Stimulated activated memory B cell treated with anti-CD40 and anti-IgM and Interleukin-4, amounts not matched to agents 10 μg/mL and 1 μg/mL and 100 μg/mL, for 72 hours (primary cell): ENCODE measurements at regions not wholly inside any gene's neighbourhood (a gene's known extent, or its start where the extent isn't known, plus 50 kb on each side); places are given as distances from the start of the nearest gene placed in this dataset.
"Not testable (repeated sequence)": the region's sequence is repeated elsewhere in the genome, so short reads cannot be mapped to it uniquely, and the experiment has no call there.

Source experiments
- ATAC-seq: fragments of 150-1000 bp; cut with Tn5 transposase; 2 replicates; pipeline ENCODE4 v1.10.0; 2021
- H3K27ac Mint-ChIP-seq: one replicate; pipeline ENCODE4 v1.8.0; 2022; ENCODE audit warnings: mild to moderate bottlenecking, mixed read lengths
- H3K27me3 Mint-ChIP-seq: one replicate; pipeline ENCODE4 v1.8.0; 2022; ENCODE audit warnings: mixed read lengths
- H3K36me3 Mint-ChIP-seq: one replicate; pipeline ENCODE4 v1.8.0; 2022; ENCODE audit warnings: mixed read lengths
- H3K4me1 Mint-ChIP-seq: one replicate; pipeline ENCODE4 v1.8.0; 2022; ENCODE audit warnings: mixed read lengths
- H3K4me3 Mint-ChIP-seq: one replicate; pipeline ENCODE4 v1.8.0; 2022; ENCODE audit warnings: mild to moderate bottlenecking, moderate library complexity, mixed read lengths
- H3K9me3 Mint-ChIP-seq: one replicate; pipeline ENCODE4 v1.8.0; 2022; ENCODE audit warnings: mixed read lengths

DNA sequence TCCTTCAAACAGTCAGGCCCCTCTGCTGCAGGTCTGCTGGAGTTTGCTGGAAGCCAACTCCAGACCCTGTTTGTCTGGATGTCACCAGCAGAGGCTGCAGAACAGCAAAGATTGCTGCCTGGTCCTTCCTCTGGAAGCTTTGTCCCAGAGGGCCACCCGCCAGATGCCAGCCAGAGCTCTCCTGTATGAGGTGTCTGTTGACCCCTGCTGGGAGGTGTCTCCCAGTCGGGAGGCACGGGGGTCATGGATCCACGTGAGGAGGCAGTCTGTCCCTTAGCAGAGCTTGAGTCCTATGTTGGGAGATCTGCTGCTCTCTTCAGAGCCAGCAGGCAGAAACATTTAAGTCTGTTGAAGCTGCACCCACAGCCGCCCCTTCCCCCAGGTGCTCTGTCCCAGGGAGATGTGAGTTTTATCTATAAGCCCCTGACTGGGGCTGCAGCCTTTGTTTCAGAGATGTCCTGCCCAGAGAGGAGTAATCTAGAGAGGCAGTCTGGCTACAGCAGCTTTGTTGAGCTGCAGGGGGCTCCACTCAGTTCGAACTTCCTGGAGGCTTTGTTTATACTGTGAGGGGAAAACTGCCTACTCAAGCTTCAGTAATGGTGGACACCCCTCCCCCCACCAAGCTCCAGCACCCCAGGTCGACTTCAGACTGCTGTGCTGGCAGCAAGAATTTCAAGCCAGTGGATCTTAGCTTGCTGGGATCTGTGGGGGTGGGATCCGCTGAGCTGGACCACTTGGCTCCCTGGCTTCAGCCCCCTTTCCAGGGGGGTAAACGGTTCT is 72.1 kb downstream of the OGFRL1 start:
- ATAC-seq, H3K36me3 Mint-ChIP-seq, H3K4me1 Mint-ChIP-seq, H3K27ac Mint-ChIP-seq, H3K4me3 Mint-ChIP-seq, H3K9me3 Mint-ChIP-seq: not testable (repeated sequence)
- H3K27me3 Mint-ChIP-seq: peaks cover 14% of the 10 kb centered on the region

DNA sequence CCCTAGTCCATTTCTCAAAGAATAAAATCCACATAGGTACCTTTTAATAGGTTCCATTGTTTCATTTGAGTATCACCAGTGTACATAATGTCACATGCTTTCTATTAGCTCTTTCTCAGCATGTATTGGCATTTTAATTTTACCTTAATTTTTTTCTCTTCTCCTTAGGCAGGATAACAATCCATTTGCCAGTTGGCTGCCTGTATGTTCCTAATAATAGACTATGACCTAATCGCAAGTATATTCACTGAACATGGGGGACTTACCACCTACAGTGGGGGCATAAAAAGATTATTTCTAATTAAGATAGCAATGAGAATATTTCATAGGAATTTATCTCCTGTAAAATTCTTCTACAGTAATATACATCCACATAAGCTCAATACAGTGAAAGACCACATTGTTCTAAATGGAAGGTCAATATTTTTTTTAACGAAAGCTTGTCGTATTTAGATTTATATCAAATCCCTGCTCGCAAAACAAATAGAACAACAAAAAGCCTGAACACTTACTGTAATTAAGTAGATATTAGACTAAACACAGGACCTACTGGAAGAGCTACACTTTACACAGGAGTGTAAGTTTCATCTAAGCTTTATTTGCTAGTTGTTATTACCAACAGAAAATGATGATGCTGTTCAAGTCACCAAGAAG is 76.4 kb downstream of the OGFRL1 start:
- Mint-ChIP-seq H3K36me3 (no peaks in the 10 kb centered on the region), H3K27me3 (peaks cover under 1% of the 10 kb centered on the region), H3K27ac (no peak overlapping the region), H3K4me3 (no peak overlapping the region), H3K9me3 (peaks cover 3% of the 10 kb centered on the region), H3K4me1 (peaks cover 20% of the 10 kb centered on the region)
- no peak for ATAC-seq

DNA sequence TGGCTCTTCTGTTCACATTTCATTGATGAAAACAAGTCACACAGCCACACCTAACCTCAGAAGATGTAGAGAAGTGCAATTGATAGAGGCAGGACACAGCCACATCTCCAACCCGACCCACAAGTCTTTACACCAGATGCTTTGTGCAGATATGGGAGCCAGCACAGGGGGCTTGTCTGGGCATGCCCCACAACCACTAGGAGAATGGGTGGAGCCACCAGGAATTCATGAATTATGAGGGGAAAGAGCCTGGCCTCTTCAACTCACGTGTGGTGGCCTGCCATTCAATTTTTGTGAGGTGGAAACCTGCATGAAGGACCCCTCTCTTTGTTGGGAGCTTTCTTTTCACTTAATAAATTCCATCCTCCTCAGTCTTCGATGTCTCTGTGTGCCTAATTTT is 79.1 kb downstream of the OGFRL1 start:
- H3K4me1 Mint-ChIP-seq: peaks cover 20% of the 10 kb centered on the region
- H3K9me3 Mint-ChIP-seq: peaks cover under 1% of the 10 kb centered on the region
- H3K27ac Mint-ChIP-seq: no peak overlapping the region
- ATAC-seq: no peak
- H3K27me3 Mint-ChIP-seq: no peaks in the 10 kb centered on the region
- no peaks in the 10 kb centered on the region for H3K36me3 Mint-ChIP-seq
- H3K4me3 Mint-ChIP-seq: no peak overlapping the region

DNA sequence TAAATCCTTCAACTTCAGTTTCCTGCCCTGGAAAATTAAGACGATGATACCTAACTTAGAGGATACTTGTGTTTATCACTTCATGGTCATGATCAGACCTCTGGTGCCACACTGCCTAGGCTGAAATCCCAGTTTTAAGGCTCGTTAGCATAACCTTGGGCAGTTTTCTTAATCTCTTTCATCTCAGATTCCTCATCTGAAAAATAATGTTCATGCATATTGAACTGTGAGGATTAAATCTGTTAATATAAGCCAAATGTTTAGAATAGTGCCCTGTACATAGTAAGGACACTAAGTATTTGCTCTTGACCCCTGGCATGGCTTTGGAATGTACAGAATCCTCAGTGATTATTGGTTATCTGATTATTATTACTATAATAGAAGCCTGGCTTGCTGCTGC is 79.7 kb downstream of the OGFRL1 start:
- Mint-ChIP-seq H3K36me3 (no peaks in the 10 kb centered on the region), H3K9me3 (no peaks in the 10 kb centered on the region), H3K27ac (no peak overlapping the region), H3K4me3 (no peak overlapping the region), H3K4me1 (peaks cover 20% of the 10 kb centered on the region), H3K27me3 (no peaks in the 10 kb centered on the region)
- no peak for ATAC-seq

DNA sequence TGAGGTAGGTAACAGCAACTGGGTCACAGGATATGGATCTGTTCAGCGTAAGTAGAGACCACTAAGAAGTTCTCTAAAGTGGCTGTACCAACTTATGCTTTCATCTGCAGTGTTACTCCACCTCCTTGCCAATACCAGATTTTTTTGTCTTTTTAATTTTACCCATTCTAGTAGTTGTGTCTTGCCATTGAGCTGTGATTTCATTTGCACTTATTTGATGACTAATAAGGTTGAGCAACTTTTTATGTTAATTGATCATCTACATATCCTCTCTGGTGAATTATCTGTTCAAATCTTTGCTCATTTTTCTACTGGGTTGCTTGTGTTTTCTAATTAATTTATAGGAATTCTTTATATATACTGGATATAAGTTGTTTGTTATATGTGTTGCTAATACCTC is 82.9 kb downstream of the OGFRL1 start:
- no peak for ATAC-seq
- Mint-ChIP-seq H3K27me3 (no peaks in the 10 kb centered on the region), H3K27ac (no peak overlapping the region), H3K36me3 (no peaks in the 10 kb centered on the region), H3K9me3 (peaks cover 2% of the 10 kb centered on the region), H3K4me3 (no peak overlapping the region), H3K4me1 (peaks cover 15% of the 10 kb centered on the region)

DNA sequence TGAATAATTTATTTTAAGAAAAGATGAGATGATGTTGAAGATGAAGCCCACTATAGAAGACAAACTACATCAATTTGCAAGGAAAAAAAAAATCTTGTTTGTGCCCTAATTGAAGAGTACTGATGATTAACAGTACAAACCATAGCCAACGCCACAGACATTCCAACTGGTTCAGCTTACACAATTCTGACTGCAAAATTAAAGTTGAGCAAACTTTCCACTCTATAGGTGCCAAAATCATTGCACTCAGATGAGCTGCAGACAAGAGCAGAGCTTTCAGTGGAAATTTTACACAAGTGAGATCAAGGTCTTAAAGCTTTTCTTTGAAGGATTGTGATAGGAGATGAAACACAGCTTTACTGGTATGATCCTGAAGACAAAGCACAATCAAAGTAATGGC is 85.3 kb downstream of the OGFRL1 start:
- Mint-ChIP-seq H3K4me1 (no peaks in the 10 kb centered on the region), H3K4me3 (no peak overlapping the region), H3K27ac (no peak overlapping the region), H3K9me3 (peaks cover 2% of the 10 kb centered on the region), H3K27me3 (no peaks in the 10 kb centered on the region), H3K36me3 (no peaks in the 10 kb centered on the region)
- no peak for ATAC-seq

DNA sequence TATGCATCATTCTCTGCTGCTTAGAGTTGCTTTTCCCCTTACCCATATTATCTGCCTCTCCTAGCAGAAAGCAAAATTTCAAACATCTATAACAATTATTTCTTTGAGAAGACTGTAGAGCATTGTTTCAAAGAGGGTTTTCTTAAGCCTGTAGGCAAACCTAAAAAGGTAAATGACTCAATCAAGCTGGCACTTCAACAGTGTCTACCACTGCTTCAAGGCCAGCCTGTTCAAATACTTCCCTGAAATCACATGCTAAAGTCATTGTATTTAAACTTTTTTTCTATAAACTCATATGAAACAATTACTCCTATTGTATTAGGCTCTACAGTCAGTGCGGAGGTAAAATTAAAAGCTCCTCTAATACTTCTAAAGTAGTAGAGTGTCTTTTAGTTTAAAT is 87.1 kb downstream of the OGFRL1 start:
- ATAC-seq: no peak
- H3K4me1 Mint-ChIP-seq: no peaks in the 10 kb centered on the region
- no peaks in the 10 kb centered on the region for H3K36me3 Mint-ChIP-seq
- no peak overlapping the region for H3K27ac Mint-ChIP-seq
- H3K27me3 Mint-ChIP-seq: no peaks in the 10 kb centered on the region
- no peak overlapping the region for H3K4me3 Mint-ChIP-seq
- H3K9me3 Mint-ChIP-seq: peaks cover 2% of the 10 kb centered on the region

DNA sequence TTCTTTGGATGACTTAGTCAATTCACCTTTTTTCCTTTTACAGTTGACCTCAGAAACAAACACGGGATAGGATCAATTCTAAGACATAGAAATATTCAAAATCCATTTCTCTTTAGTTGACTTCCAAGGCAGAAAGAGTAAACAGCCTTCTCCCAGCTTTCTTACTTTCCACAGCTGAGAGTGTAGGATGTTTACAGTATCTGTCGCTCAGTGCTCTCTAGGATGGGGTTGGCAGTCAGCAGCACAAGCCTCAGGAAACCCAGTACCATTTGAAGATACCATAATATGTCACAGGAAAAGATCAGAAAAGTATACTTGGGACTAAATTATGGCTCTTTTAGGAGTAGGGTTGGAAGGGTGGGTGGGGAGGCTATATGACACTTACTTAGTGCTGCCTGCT is 88.2 kb downstream of the OGFRL1 start:
- Mint-ChIP-seq H3K4me1 (no peaks in the 10 kb centered on the region), H3K4me3 (no peak overlapping the region), H3K27me3 (no peaks in the 10 kb centered on the region), H3K9me3 (peaks cover 2% of the 10 kb centered on the region), H3K27ac (no peak overlapping the region), H3K36me3 (no peaks in the 10 kb centered on the region)
- no peak for ATAC-seq

DNA sequence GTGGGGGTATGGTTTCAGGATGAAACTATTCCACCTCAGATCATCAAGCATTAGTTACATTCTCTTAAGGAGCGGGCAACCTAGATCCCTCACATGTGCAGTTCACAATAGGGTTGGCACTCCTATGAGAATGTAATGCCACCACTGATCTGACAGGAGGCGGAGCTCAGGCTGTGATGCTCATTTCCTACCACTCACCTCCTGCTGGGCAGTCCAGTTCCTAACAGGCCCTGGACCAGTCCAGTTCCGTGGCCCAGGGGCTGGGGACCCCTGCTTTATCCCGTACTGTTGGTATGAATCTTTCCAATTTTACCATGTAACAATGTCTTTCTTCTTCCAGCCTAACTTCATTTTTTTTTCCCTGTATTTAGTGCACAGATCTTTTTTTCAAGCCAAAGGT is 94.9 kb downstream of the OGFRL1 start:
- Mint-ChIP-seq H3K27me3 (no peaks in the 10 kb centered on the region), H3K4me1 (no peaks in the 10 kb centered on the region), H3K9me3 (no peaks in the 10 kb centered on the region), H3K36me3 (no peaks in the 10 kb centered on the region), H3K4me3 (no peak overlapping the region), H3K27ac (no peak overlapping the region)
- no peak for ATAC-seq

DNA sequence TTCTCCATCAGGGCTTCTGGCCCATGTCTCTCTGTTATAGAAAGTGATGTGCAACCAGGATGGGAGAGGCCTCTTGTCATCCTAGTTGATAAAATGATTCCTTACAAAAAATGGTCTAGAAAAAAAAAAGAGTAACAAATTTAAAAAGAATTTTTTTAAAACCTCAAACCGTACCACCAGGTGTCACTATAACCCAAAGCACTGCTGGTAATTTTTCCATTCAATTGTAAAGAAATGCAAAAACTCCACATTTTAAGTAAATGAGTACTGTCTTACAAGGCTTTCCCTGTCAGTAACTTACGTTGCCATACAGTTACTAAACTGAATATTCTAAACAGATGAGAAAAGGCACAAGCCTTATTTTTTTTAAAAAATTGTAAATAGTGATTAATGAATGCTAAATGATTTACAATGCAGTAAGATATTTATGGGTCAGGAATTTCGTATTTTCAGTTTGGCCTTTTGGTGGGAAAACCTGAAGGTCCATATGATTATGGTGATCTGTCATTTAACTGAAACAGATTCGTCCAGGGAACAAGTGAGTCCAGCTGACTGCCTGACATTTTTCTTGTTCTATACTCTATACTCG is 95.4 kb downstream of the OGFRL1 start:
- H3K27ac Mint-ChIP-seq: no peak overlapping the region
- no peaks in the 10 kb centered on the region for H3K9me3 Mint-ChIP-seq
- ATAC-seq: no peak
- H3K36me3 Mint-ChIP-seq: no peaks in the 10 kb centered on the region
- no peak overlapping the region for H3K4me3 Mint-ChIP-seq
- H3K27me3 Mint-ChIP-seq: no peaks in the 10 kb centered on the region
- H3K4me1 Mint-ChIP-seq: no peaks in the 10 kb centered on the region

DNA sequence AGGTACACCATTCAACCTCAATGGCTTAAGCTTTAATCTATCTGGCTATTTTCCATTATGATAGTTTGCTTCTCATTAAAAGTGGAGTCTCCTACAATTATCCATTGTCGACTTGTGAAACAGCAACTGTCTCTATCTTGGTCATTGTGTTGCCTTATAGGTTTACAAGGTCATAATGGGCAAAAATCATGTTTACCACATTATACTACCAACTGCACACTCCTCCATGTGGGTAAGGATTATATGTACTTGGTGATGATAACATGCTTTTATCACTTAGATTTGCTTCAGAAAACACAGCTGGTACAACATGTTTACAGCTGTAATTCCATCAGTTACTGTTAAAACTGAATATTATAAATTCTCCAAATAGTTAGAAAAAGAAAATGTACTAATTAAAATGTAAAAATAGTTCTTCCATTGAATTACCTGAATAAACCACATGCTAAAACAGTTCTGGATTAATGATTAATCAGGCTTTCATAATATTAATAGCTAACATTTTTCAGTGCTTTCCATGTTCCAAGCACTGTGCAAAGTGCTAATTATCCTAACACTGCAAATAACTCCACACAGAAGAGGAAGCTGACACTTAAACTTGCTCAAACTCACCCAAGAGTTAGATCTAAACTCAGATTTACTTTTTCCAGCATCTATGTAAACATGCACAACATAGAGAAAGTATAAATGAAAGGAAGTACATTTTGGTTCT is 96.7 kb downstream of the OGFRL1 start:
- H3K36me3 Mint-ChIP-seq: no peaks in the 10 kb centered on the region
- no peak overlapping the region for H3K27ac Mint-ChIP-seq
- no peak for ATAC-seq
- H3K27me3 Mint-ChIP-seq: no peaks in the 10 kb centered on the region
- H3K4me3 Mint-ChIP-seq: no peak overlapping the region
- no peaks in the 10 kb centered on the region for H3K4me1 Mint-ChIP-seq
- H3K9me3 Mint-ChIP-seq: no peaks in the 10 kb centered on the region

DNA sequence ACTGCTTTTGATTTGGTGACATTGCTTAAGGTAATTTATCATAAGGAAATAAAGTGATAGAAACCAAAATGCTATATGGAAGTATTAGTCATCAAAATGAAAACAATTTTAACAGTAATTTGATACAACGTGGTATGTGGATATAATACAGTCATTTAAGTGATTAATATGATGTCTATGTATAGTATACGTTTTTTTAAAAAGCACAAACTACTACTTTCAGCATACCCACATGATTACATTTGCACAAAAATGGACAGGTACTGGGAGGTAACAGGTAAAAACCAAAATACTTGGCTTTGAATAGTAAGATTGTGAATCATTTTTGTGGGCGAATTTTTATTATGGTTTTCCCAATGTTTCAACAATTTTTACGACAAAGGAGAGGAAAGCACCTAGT is 97.6 kb downstream of the OGFRL1 start:
- no peaks in the 10 kb centered on the region for H3K27me3 Mint-ChIP-seq
- no peaks in the 10 kb centered on the region for H3K4me1 Mint-ChIP-seq
- H3K27ac Mint-ChIP-seq: no peak overlapping the region
- no peak for ATAC-seq
- no peak overlapping the region for H3K4me3 Mint-ChIP-seq
- no peaks in the 10 kb centered on the region for H3K9me3 Mint-ChIP-seq
- no peaks in the 10 kb centered on the region for H3K36me3 Mint-ChIP-seq

DNA sequence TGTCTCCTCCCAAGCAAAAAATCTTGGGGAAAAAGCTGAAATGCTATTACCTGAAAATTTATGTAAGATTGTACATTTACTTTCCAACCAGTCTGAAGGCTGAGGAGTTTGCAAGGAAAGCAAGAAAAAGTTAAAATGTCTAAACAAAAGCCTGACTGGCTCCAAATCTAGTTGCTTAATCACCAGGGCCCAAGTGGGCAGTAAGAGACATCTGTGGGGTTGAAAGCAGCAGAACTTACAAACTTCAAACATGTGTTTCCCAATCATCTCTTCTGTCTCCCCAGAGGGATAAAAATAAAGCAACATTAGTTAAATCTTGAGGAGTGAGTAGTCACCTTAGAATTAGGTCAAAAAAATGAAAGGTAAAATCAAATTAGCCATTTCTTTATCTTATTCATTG is 98.6 kb downstream of the OGFRL1 start:
- ATAC-seq: no peak
- no peaks in the 10 kb centered on the region for H3K36me3 Mint-ChIP-seq
- H3K4me3 Mint-ChIP-seq: no peak overlapping the region
- H3K4me1 Mint-ChIP-seq: no peaks in the 10 kb centered on the region
- no peak overlapping the region for H3K27ac Mint-ChIP-seq
- H3K9me3 Mint-ChIP-seq: no peaks in the 10 kb centered on the region
- H3K27me3 Mint-ChIP-seq: no peaks in the 10 kb centered on the region

DNA sequence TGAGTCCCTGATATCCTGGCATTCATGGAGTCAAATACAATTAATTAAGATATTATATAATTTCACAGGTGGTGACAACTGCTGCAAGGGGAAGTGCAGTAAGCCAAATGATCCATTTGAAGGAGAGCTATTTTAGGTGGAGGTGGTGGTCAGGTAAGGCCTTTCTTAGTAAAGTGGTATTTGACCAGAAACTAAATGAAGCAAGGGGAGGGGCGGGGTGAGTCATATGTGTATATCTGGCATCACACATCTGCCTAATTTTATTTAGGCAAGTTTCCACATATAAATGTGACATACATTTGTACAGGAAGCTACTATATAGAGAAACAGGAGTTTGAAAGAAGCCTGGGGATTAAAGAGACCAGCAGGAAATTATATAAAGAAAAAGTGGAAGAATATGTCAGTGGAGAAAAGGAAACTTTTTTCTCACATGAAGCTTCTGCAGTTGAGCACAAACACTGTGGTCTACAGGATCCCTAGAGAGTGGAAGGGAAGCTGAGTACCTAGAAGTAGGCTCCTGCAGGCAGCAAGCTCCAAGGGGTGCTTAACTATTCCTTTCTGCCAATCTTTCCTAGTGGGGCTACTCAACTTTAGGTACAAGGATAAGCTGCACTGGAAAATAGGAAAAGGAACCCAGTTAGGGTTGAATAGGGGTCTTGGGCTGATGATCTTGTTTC is 99.6 kb downstream of the OGFRL1 start:
- no peaks in the 10 kb centered on the region for H3K4me1 Mint-ChIP-seq
- H3K27me3 Mint-ChIP-seq: no peaks in the 10 kb centered on the region
- H3K27ac Mint-ChIP-seq: no peak overlapping the region
- no peak for ATAC-seq
- no peaks in the 10 kb centered on the region for H3K9me3 Mint-ChIP-seq
- H3K4me3 Mint-ChIP-seq: no peak overlapping the region
- H3K36me3 Mint-ChIP-seq: no peaks in the 10 kb centered on the region

DNA sequence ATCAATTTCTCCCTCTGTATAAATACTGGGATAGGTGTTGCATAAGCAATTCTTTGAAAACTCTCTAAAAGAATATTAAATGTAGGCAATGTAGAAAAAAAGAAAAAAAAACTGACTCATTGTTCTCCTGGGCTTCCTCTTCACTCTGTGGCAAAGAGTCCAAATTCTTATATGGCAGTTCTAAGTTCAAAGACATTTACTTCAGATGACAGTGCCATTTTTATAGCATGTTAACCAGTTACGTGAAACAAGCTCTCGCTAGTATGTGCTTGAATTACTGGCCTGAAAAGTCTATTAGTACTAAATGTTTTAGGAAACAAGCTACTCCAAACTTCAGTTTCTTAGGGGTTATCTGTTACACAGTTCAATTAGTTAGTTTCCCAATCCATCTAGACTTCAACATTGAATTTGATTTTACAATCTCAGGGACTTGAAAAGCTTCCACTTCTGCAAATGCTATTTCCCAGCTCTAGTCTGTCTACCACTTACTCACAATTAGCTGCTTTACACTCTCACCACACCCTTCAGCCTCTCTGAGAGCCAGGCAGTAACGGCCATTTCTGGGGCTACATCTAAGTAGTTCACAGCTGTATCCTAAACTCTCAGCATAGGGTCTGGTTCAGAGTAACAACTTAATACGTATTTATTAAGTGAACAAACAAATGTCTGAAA is 100.4 kb downstream of the OGFRL1 start:
- Mint-ChIP-seq H3K9me3 (no peaks in the 10 kb centered on the region), H3K36me3 (no peaks in the 10 kb centered on the region), H3K27me3 (no peaks in the 10 kb centered on the region), H3K27ac (no peak overlapping the region), H3K4me3 (no peak overlapping the region), H3K4me1 (no peaks in the 10 kb centered on the region)
- no peak for ATAC-seq
